ENCODE measurements at regions not wholly inside any gene's neighbourhood (a gene's known extent, or its start where the extent isn't known, plus 50 kb on each side); places are given as distances from the start of the nearest gene placed in this dataset.

GRCh38 chr12:68420225-68421010, 88.3 kb upstream of the MDM1 start:
- TF ChIP-seq POLR2A (IDR thresholded peaks at IDR 0.05; ENCODE audit: low read depth, low read length) = no peak
- TF ChIP-seq POLR2AphosphoS5 (IDR thresholded peaks at IDR 0.05; ENCODE audit: low read depth, low read length) = no peak

Data from GM12892 (cell line).